ENCODE measurements at regions not wholly inside any gene's neighbourhood (a gene's known extent, or its start where the extent isn't known, plus 50 kb on each side); places are given as distances from the start of the nearest gene placed in this dataset.

DNA sequence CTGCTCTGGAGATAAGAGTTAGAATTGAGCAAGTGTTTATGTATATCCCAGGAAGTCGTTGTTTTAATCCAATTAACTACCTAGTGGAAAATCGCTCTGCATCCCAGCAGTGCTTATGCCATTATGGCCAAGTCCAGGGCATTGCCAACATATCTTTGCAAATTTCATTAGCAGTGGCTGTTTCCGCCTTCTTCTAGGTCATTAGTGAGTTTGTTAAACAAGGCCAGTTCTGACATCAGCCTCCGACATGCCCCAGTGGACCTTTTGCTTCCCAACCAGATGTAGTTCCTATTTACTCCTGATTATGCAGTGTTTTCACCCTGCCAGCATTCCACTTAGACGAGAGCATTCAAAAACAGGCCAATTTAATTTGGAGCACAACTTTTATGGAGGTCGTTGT lies 106.8 kb upstream of the FAM78B start:
- no peaks in the 10 kb centered on the region for H3K4me1 ChIP-seq

GRCh38 chr1:166282391-166283137 lies 115.8 kb upstream of the FAM78B start:
- H3K4me1 ChIP-seq = no peaks in the 10 kb centered on the region
- no peak for DNase-seq
- no peak overlapping the region for H3K27ac ChIP-seq
- no peak overlapping the region for H3K4me3 ChIP-seq
- H3K27me3 ChIP-seq = no peaks in the 10 kb centered on the region
- no peak for TF ChIP-seq CTCF (IDR thresholded peaks at IDR 0.05)
- no peak for TF ChIP-seq POLR2A (IDR thresholded peaks at IDR 0.05)
- H3K36me3 ChIP-seq = no peaks in the 10 kb centered on the region
- no peaks in the 10 kb centered on the region for H3K9me3 ChIP-seq

More for the DNA sequence above, 106.8 kb upstream of the FAM78B start:
- H3K27ac ChIP-seq = no peak overlapping the region
- no peak overlapping the region for H3K4me3 ChIP-seq
- H3K36me3 ChIP-seq = no peaks in the 10 kb centered on the region
- no peak for DNase-seq
- no peaks in the 10 kb centered on the region for H3K27me3 ChIP-seq
- no peaks in the 10 kb centered on the region for H3K9me3 ChIP-seq
- TF ChIP-seq POLR2A (IDR thresholded peaks at IDR 0.05) (no peak), CTCF (IDR thresholded peaks at IDR 0.05) (no peak)

DNA sequence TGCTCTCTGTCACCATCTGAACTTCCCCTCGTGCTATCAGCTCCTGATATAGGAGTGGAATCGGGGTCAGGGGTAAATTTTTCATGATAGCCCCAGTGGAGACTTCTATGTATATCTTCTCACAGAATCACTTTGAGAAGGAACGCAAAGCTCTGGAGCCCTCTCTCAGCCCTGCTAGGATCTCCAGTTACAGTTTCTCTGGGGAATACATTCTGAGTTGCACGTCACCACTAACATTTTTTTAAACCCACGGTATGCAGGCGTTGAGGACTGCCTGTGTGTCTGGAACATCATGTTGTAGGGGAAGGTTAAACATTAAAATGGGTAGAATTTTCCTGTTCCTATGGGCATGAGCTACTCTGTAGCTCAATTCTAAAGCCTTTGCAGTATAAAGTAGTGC lies 116.4 kb upstream of the FAM78B start:
- Histone ChIP-seq H3K4me1 (no peaks in the 10 kb centered on the region), H3K36me3 (no peaks in the 10 kb centered on the region), H3K27ac (no peak overlapping the region), H3K4me3 (no peak overlapping the region), H3K27me3 (no peaks in the 10 kb centered on the region), H3K9me3 (no peaks in the 10 kb centered on the region)
- DNase-seq = no peak
- no peak for TF ChIP-seq POLR2A (IDR thresholded peaks at IDR 0.05)
- no peak for TF ChIP-seq CTCF (IDR thresholded peaks at IDR 0.05)

DNA sequence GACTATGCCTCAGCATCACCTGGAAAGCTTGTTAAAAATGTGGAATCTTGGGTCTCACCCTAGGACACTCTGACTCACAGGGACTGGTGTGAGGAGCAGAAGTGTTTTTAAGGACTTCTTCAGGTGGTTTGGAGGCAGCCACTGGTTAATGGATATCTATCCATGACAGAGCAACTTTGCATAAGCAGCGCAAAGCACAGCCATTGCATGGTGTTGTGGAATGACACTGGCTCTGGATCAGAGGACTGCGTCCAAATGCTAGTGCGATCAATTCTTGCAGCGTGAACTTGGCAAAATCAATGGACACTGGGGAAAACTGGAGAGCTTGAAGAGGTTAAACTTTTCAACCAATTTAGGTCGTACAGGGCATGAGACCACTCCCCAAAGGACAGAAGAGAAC lies 116.8 kb upstream of the FAM78B start:
- no peak for DNase-seq
- H3K4me1 ChIP-seq = no peaks in the 10 kb centered on the region
- H3K36me3 ChIP-seq = no peaks in the 10 kb centered on the region
- no peaks in the 10 kb centered on the region for H3K27me3 ChIP-seq
- no peaks in the 10 kb centered on the region for H3K9me3 ChIP-seq
- no peak for TF ChIP-seq POLR2A (IDR thresholded peaks at IDR 0.05)
- no peak for TF ChIP-seq CTCF (IDR thresholded peaks at IDR 0.05)
- H3K27ac ChIP-seq = no peak overlapping the region
- no peak overlapping the region for H3K4me3 ChIP-seq

DNA sequence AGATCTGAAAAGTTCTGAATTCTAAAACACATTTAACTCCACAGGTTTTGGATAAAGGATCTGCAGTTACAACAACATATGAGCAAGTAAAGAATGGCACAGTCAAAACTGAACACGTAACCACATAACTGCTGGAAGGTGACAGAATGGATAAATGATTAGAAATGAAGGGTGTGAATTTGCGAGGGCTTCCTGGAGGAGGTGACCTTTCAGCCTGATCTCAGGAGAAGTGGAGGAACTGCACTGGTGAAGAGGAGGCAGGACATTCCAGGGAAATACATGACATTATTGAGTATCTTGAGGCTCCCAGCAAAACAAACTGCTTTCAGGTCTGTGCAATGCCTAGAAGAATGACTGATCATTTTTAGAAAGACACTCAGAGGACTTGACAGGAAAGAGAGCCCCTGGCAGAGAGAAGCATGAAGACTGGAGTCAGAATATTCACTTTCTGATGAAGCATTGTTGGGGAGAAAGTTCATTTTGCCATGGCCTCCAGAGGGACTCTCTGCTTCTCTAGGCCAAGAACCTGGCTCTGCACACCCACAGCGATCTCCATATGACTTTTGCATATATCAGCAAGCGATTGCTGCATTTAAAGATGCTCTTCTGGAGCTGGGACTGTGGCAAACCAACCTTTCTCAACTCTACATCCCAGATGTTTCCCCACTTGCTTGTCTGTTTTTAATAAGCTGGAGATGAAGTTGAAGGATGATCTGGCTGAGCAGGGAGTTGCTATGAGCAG lies 122.7 kb upstream of the FAM78B start:
- no peaks in the 10 kb centered on the region for H3K9me3 ChIP-seq
- no peak for DNase-seq
- H3K36me3 ChIP-seq = no peaks in the 10 kb centered on the region
- TF ChIP-seq CTCF (IDR thresholded peaks at IDR 0.05) = no peak
- no peak for TF ChIP-seq POLR2A (IDR thresholded peaks at IDR 0.05)
- no peak overlapping the region for H3K27ac ChIP-seq
- no peaks in the 10 kb centered on the region for H3K4me1 ChIP-seq
- H3K27me3 ChIP-seq = no peaks in the 10 kb centered on the region
- H3K4me3 ChIP-seq = no peak overlapping the region

All from Peyer's patch (tissue), 4 donors.